ENCODE measurements at regions not wholly inside any gene's neighbourhood (a gene's known extent, or its start where the extent isn't known, plus 50 kb on each side); places are given as distances from the start of the nearest gene placed in this dataset.

- no peak for DNase-seq (ENCODE audit: low read depth)
Observed at GRCh38 chr4:15130441-15130840, 128.2 kb downstream of the CPEB2 start.

DNA sequence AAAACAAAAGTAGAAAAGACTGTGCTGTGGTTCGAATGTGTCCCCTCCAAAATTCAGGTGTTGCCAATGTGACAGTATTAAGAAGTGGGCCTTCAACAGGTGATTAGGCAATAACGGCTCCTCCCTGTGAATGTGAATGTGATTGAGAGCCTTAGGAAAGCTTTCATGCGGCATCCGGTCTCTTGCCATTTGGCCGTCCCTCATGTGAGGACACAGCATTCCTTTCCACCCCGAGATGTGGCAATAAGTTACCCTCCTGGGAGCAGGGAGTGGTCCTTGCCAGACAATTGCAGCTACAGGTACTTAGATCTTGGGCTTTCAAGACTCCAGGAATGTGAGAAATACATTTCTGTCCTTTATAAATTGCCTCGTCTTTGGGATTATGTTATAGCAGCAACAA, 129.3 kb downstream of the CPEB2 start:
- DNase-seq (ENCODE audit: low read depth), result no peak

DNA sequence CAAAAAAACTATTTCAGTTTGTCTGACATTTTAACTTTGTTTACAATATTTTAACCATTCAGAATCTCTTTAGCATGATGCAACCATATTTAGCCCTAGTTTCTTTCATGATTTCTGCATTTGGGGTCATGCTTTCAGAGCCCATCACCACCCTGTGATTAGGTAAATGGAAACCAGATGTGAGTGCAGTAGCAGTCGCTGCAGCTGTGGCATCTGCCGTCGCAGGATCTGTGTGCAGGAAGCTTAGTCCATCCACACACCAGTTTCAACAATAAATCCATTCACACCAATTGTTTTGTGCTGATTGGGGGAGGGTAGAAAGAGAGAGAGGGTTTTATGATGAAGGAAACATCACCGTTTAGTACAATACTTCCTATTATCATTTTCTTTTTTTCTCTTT, 130.5 kb downstream of the CPEB2 start:
- no peak for DNase-seq (ENCODE audit: low read depth)

- no peak for DNase-seq (ENCODE audit: low read depth)
Observed at GRCh38 chr4:15139599-15139998, 137.3 kb downstream of the CPEB2 start.

GRCh38 chr4:15142201-15142600, 139.9 kb downstream of the CPEB2 start:
- no peak for DNase-seq (ENCODE audit: low read depth)

DNA sequence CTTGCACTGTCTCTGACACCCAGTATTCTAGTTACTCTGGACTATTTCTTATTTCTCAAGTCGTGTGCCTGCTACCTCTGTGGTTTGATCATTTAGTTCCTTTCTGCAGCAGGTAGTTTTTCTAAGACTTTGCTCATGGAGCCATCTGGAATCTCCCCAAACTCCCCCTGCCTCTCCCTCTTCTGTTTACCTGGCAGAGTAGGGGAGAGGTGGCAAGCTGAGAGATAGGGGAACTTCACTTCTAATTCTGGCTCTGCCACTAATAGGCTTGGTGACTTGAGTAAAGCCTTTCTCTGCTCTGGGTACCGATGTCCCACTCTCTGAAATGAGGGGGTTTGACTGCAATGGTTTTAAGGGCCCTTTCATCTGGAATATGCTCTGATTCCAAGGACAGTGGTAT, 141.3 kb downstream of the CPEB2 start:
- DNase-seq (ENCODE audit: low read depth), result no peak

- no peak for DNase-seq (ENCODE audit: low read depth)
Observed at GRCh38 chr4:15144249-15144966, 142.1 kb downstream of the CPEB2 start.

- DNase-seq (ENCODE audit: low read depth), result no peak
Observed at GRCh38 chr4:15144967-15145295, 142.7 kb downstream of the CPEB2 start.

DNA sequence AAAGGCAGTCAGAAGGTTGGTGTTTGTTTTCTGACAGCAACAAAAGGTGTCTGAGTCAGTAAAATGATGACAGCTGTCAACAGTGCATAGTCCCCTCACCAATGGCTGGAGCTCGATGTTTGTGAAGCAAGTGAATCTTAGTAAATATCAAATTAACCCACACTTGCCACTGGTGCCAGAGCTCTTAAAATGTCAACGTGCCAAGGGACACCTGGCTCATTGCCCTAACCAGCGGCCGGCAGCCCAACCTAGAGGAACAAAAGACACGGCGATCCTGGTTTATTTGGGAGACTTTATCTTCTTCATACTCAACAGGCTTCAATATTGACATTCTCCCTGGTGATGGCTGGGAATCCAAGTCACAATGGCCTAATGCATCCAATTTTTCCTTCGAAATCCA, 143.4 kb downstream of the CPEB2 start:
- DNase-seq (ENCODE audit: low read depth), result no peak

DNA sequence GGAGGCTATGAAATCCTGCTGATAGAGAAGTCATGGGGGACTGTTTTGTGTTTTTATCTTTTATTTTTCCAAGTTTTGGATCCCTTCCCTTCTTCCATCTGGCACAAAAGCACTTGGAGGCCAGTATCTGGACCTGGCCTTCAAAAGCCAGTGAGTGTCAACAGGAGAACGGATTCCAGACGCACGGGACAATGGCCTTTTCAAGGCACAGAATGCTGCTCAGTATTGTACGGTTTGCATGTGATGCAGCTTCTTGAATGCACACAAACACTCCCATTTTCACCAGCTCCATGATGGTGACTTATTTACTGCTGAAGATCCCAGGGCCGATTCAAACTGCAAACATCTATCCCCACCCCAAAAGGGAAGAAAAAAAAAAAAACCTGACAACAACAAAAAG, 145.4 kb downstream of the CPEB2 start:
- no peak for DNase-seq (ENCODE audit: low read depth)

DNA sequence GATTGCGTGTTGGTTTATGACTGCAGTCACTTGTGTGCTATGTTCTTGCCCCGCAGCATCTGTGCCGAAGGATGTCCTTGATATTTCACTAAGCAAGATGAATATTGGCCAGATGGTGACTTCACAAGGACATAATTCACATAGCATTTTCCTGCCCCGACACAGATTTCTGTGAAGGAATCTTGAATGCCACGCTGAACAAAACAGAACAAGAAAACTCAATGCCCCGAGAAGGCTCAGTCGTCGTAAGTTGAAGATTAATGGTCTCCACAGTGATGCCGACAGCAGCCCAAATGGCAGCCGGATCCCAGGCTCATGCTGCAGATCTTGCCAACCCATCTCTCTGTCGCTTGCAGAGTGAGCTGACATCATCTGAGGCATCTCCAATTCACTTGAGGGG, 145.9 kb downstream of the CPEB2 start:
- no peak for DNase-seq (ENCODE audit: low read depth)

DNA sequence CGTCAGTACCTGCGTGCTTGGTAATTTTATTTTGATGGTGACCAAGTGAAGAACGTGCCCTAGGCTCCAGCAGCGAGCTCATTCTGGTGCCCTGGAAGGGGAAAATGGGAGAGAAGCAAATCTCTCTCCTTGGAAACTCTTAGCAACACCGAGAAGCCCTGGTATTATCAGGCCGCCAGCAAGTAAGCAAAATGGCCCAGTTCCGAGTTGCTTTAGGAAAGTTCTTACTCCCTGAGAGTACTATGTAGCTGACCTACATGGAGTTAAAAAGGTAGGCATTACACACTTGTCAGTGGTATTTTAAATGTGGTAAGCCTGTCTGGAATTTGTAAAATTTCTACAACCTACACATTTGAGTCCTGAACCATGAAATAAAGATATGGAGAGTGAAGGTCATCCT, 146.4 kb downstream of the CPEB2 start:
- no peak for DNase-seq (ENCODE audit: low read depth)

- no peak for DNase-seq (ENCODE audit: low read depth)
Observed at GRCh38 chr4:15149234-15149838, 147.1 kb downstream of the CPEB2 start.

DNA sequence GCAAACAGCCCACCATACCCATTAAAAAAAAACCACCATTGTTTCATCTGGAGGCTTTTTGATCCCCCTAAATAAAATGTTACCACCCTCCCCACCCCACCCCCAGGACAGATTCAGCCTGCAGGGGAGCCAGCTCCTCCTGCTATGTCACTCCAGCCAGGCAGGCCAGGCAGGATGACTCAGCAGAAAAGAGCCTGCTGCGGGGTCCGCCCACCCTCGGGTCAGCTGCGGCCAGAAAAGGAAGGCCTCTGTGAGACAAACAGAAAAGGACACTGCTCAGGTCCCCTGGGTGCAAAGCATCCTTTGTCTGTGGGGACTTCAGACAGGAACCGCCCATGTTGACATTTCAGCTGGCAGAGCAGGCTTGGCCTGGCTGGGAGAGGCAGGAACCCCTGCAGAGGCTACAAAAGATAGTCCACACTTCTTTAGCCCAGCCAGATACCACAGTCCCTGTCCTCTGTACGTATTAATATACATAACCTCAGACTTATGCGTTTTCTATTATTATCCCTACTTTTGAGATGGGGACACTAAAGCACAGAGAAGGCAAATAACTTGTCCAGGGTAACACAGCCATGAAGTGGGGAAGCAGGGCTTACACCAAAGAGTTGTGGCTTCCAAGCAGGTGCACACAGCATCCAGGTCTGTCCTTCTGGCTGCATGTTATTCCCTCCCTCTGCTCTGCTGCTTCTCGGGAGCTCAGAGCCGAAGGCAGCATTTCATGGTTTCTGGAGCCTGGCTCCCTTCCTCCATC, 147.7 kb downstream of the CPEB2 start:
- DNase-seq (ENCODE audit: low read depth), result no peak

DNA sequence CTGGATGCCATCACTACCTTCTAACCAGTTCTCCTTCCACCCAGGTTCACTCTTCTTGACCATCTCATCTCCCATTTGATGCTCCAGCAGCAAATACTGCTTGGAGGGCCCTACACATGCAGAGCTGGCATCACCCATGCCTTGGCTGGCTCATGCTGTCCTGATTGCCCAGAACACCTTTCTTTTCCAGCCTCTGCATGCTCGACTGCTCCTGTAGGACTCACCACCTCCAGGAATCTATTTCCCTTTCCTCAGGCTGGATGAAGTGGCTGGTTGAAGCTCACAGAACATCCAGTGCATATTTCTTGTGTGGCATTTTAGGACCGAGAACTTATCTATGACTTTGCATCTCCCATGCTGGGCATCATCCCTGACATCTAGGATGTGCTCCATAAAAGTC, 148.3 kb downstream of the CPEB2 start:
- DNase-seq (ENCODE audit: low read depth), result no peak

DNA sequence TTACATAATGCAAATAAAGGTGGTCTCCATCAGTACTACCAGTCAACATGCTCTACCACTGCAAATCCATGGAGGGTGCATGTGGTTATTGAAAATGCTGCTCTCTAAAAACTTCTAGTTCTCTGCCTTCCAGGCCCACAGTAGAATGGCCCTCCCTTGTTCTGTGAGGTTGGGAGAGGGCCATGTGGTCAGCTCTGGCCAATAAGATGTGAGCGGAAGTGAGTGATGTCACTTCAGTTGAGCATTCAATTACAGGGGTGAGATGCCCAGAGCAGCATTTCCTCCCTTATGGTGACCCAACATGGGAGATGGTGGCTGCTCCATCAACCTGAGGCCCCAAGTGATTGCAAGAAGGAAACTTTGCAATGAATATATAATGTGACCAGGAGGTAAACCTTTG, 148.8 kb downstream of the CPEB2 start:
- no peak for DNase-seq (ENCODE audit: low read depth)

DNA sequence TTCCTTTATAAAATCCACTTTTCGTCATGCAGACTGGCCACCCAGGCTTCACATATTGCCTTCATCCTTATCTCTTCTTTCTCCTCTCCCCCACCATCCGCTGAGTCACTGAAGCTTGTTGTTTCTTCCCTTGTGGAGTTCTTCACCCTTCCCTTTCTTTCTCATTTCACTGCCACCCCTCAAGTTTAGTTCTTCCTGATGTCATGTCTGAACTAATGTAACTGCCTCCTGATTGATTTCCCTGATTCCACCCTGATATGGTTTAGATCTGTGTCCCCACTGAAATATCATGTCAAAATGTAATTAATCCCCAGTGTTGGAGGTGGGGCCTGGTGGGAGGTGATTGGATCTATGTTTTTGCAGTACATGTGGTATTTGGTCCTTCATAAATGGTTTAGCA, 151.4 kb downstream of the CPEB2 start:
- no peak for DNase-seq (ENCODE audit: low read depth)

DNA sequence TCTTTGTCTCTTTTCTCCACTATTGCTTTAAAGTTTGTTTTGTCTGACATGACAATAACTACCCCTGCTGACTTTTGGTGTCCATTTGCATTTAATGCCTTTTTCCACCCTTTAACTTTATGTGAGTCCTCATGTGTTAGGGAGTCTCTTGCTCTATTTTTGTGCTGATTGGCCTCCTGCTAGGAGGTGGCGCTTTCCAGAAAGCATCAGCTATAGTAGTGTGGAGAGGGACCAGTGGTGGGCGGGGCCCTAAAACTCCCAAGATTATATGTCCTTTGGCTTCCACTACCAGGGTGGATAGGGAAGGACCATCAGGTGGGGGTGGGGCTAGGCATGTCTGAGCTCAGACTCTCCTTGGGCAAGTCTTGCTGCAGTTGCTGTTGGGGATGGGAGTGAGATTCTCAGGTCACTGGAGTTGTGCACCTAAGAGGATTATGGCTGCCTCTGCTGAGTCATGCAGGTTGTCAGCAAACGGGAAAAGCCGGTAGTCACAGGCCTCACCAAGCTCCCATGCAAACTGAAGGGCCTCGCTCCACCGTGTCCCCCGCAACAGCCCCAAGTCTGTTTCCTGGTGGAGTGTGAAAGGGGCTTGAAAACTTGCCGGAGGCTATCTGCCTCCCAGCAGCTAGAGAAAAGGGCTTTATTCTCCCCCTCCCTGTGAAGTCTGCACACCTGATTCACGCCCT, 156.3 kb downstream of the CPEB2 start:
- no peak for DNase-seq (ENCODE audit: low read depth)

DNA sequence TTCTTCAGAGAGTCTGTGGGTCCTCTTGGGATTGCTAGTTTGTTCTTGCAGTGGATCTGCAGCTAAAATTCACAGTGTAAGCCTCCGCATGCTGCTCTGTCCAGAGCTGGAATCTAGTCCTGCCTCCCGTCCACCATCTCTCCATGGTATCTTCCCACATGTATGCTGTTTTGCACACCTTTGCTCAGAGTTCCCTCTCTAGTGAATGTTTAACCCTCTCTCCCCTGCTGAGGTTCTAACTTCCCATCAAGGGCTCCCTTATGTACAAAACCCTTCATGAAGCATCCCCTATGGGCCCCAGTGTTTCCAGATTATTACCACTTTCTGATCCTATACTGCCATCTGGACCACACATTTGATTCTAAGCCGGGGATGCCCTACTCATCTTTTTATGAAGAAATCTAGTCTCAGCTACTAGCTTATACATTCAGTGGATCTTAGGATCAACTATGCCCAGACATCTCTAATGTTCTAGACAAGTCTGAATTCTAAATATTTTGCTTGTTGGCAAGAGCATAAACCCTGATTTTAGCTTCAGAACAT, 157.3 kb downstream of the CPEB2 start:
- no peak for DNase-seq (ENCODE audit: low read depth)

DNA sequence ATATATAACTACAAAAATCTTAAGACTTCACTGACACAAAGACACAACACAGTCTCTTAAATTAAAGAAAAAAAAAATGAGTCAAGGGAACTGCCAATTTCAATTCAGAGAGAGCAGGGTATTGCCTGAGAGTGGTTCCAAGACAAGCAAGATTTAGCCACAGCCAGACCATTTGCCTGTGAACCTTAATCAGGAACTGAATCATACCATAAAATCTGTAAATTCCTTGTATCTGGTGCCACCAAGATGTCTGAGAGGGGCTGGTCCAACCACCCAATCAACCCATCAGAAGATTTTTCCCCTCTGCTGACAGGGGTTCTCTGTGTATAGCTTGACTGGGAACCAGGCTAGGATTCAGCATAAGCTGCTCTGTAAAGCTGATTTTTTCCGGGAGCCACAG, 159.2 kb downstream of the CPEB2 start:
- DNase-seq (ENCODE audit: low read depth), result no peak

DNA sequence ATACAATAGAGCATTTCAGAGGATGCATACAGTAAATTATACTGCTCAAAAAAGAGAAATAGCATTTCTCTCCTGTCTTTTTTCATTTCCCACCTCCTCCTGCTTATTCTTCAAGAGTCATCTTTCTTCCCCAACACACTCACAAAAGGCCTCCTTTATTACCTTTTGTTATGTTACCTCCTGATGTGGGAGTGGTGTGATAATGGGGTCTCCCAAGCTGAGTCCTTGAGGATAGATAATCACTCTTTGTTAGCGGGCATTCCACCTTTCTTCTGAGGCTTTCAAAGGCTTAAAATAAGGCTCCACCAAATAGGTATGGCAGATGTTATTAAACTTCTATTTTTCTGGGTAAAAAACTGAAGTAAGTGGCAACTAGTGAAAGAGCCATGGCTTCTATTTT, 159.8 kb downstream of the CPEB2 start:
- no peak for DNase-seq (ENCODE audit: low read depth)

DNA sequence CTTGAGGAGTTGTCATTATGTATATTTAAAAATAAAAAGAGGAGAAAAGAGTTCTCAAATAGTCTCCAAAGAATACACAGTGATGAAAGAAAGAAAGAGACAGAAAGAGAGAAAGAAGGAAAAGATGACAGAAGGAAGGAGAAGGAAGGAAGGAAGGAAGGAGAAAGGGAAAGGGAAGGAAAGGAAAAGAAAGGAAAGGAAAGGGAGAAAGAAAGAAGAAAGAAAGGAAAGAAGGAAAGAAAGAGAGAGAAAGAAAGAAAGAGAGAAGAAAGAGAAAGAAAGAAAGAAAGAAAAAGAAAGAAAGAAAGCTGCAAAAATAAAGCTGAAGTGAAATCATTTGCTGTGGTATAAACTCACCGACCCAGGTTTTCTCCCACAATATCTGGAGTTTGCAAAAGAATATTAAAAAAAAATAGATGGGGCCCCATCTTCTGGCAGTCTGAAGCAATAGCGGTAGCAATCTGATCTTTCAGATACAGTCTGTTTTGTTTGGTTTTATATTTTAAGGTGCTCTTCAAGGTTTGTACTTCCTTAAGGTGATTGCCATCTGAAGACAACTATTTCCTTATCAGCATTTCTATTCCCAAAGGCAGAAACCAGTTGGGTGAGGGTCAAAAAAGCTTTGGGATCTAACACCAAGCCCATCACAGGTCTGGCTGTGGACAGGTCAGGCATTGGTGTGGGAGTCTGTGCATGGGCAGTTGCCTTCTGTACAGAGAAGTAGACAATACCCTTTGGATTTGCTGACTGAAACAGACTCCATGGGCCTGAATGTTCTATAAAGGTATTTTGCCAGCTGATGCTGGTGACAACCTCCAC, 160.4 kb downstream of the CPEB2 start:
- no peak for DNase-seq (ENCODE audit: low read depth)
